Astrocyte of the cerebellum (primary cell): ENCODE measurements at regions not wholly inside any gene's neighbourhood (a gene's known extent, or its start where the extent isn't known, plus 50 kb on each side); places are given as distances from the start of the nearest gene placed in this dataset.

ENCODE experiments used
- DNase-seq: peaks from one replicate; pipeline ENCODE4 v3.0.0-alpha.2; 2011; ENCODE audit warnings: low read depth
- H3K4me3 ChIP-seq: 2 replicates; pipeline ENCODE4 v1.5.1; 2011; ENCODE audit warnings: mild to moderate bottlenecking, low read depth, low read length, moderate library complexity
- CTCF ChIP-seq: IDR thresholded peaks from 2 replicates; pipeline ENCODE4 v1.5.1; 2012; ENCODE audit warnings: low read length, low read depth, moderate library complexity, mild to moderate bottlenecking; ENCODE audit errors: missing control alignments
- in situ Hi-C: cut with HindIII; loops from 2 replicates; pipeline ENCODE4 v1.10.0; 2017; ENCODE audit warnings: low sequenced_read_pairs

GRCh38 chrX:68989865-68990606, 161.2 kb downstream of the EFNB1 start:
- in situ Hi-C loops = no loop called here
- peak; percentile 80 for DNase-seq
- TF ChIP-seq CTCF = no peak
- no peak overlapping the region for H3K4me3 ChIP-seq

- no peak for TF ChIP-seq CTCF
- in situ Hi-C loops = no loop called here
- H3K4me3 ChIP-seq = no peak overlapping the region
- DNase-seq = no peak
Observed at GRCh38 chrX:68989456-68989855, 160.6 kb downstream of the EFNB1 start.

GRCh38 chrX:68988865-68989264, 160.0 kb downstream of the EFNB1 start:
- in situ Hi-C loops = no loop called here
- DNase-seq = no peak
- no peak for TF ChIP-seq CTCF
- H3K4me3 ChIP-seq = no peak overlapping the region

- no peak overlapping the region for H3K4me3 ChIP-seq
- in situ Hi-C loops = no loop called here
- no peak for DNase-seq
- no peak for TF ChIP-seq CTCF
Observed at GRCh38 chrX:68985135-68985755, 156.4 kb downstream of the EFNB1 start.

GRCh38 chrX:68983004-68983857, 154.4 kb downstream of the EFNB1 start:
- no peak for TF ChIP-seq CTCF
- H3K4me3 ChIP-seq = no peak overlapping the region
- in situ Hi-C loops = no loop called here
- no peak for DNase-seq

- H3K4me3 ChIP-seq = no peak overlapping the region
- no peak for DNase-seq
- in situ Hi-C loops = no loop called here
- TF ChIP-seq CTCF = no peak
Observed at GRCh38 chrX:68982476-68982875, 153.7 kb downstream of the EFNB1 start.
